Endothelial cell of umbilical vein (primary cell): ENCODE measurements at regions not wholly inside any gene's neighbourhood (a gene's known extent, or its start where the extent isn't known, plus 50 kb on each side); places are given as distances from the start of the nearest gene placed in this dataset.

Experiments
- BruUV-seq: library from RNA; stranded (reverse); fragments of 400-500 nt; replicated peaks from 2 replicates; lab custom pipeline; 2021; lab: Mats Ljungman, UMichigan
- CTCF ChIA-PET: fragments of 300-600, 350-600 bp; sonication (Branson Sonifier 250); formaldehyde crosslinking; loops from one replicate; lab custom pipeline; 2021; ENCODE audit warnings: antibody characterized with exemption, inconsistent platforms; lab: Charles Lee
- POLR2A ChIA-PET: fragments of 300-600, 350-600 bp; sonication (Branson Sonifier 250); formaldehyde crosslinking; loops from one replicate; lab custom pipeline; 2021; ENCODE audit warnings: antibody characterized with exemption, inconsistent platforms; lab: Charles Lee
- DNase-seq: peaks from one replicate; pipeline ENCODE4 v3.0.0-alpha.2; 2011; ENCODE audit warnings: low read depth, low spot score
- FAIRE-seq: peaks from 2 replicates; lab custom pipeline; 2011; peaks lifted over from hg19 to GRCh38; lab: Jason Lieb, UNC
- H2AFZ ChIP-seq: 2 replicates; pipeline ENCODE4 v1.6.0; 2012; ENCODE audit warnings: low read depth, low read length, control low read depth, inconsistent platforms
- H3K27ac ChIP-seq: 2 replicates; pipeline ENCODE4 v1.5.1; 2011; ENCODE audit warnings: low read depth, mild to moderate bottlenecking, control low read depth, low read length, moderate library complexity; ENCODE audit not compliant: insufficient read depth
- H3K27me3 ChIP-seq, 2 experiments: 2 replicates each; pipeline versions ENCODE4 v1.6.0 to v1.6.1; 2011; ENCODE audit warnings: low read length in 2 of 2, mixed read lengths in 1 of 2; ENCODE audit not compliant: control insufficient read depth in 2 of 2, insufficient read depth in 2 of 2
- H3K36me3 ChIP-seq, 2 experiments: 2 replicates in 1 of 2; 3 replicates in 1 of 2; pipeline ENCODE4 v1.5.1; 2011; ENCODE audit warnings: low read length in 2 of 2, mild to moderate bottlenecking in 1 of 2, moderate library complexity in 1 of 2; ENCODE audit not compliant: control insufficient read depth in 2 of 2, insufficient read depth in 2 of 2; ENCODE audit errors: extremely low read depth in 1 of 2
- H3K4me1 ChIP-seq: 3 replicates; pipeline ENCODE4 v1.5.1; 2011; ENCODE audit warnings: mild to moderate bottlenecking, low read length; ENCODE audit not compliant: control insufficient read depth, insufficient read depth; ENCODE audit errors: extremely low read depth
- H3K4me2 ChIP-seq: 2 replicates; pipeline ENCODE4 v1.6.1; 2011; ENCODE audit warnings: low read length, control low read depth, mixed read lengths; ENCODE audit not compliant: insufficient read depth
- H3K4me3 ChIP-seq, 3 experiments: fragments of 200-600 bp in 1 of 3; sonication (generic), shearing (Covaris generic) in 1 of 3; replicated peaks in 1 of 3; 2 replicates each; pipeline ENCODE4 v1.5.1; 2011 to 2016; ENCODE audit warnings: control low read depth in 3 of 3, low read length in 3 of 3, mild to moderate bottlenecking in 2 of 3, inconsistent platforms in 1 of 3, low read depth in 1 of 3, moderate library complexity in 1 of 3; ENCODE audit not compliant: insufficient read depth in 1 of 3
- H3K79me2 ChIP-seq: 2 replicates; pipeline ENCODE4 v1.6.0; 2012; ENCODE audit warnings: low read length, inconsistent platforms; ENCODE audit not compliant: control insufficient read depth, insufficient read depth
- H3K9ac ChIP-seq: replicated peaks from 2 replicates; pipeline ENCODE3; 2011; ENCODE audit warnings: low read length, control low read depth; ENCODE audit not compliant: insufficient read depth; ENCODE audit errors: extremely low read depth
- H3K9me1 ChIP-seq: replicated peaks from 3 replicates; pipeline ENCODE4 v1.6.0; 2011; ENCODE audit warnings: mild to moderate bottlenecking, low read length; ENCODE audit not compliant: control insufficient read depth, insufficient read depth; ENCODE audit errors: extremely low read depth
- H3K9me3 ChIP-seq: replicated peaks from 2 replicates; pipeline ENCODE4 v1.5.1; 2012; ENCODE audit warnings: low read length, inconsistent platforms; ENCODE audit not compliant: control insufficient read depth, insufficient read depth
- H4K20me1 ChIP-seq: replicated peaks from 2 replicates; pipeline ENCODE3; 2011; ENCODE audit warnings: mild to moderate bottlenecking, low read length; ENCODE audit not compliant: control insufficient read depth, insufficient read depth; ENCODE audit errors: extremely low read depth
- CTCF ChIP-seq, 2 donors: IDR thresholded peaks; 1 replicate in 1 of 2; 2 replicates in 1 of 2; pipeline ENCODE4 v1.5.1; 2011; ENCODE audit warnings: low read length in 2 of 2, mild to moderate bottlenecking in 2 of 2, moderate library complexity in 2 of 2, control low read depth in 1 of 2, inconsistent platforms in 1 of 2, low read depth in 1 of 2; ENCODE audit not compliant: insufficient read depth in 1 of 2; ENCODE audit errors: extremely low read depth in 1 of 2
- EZH2 ChIP-seq: IDR thresholded peaks from 2 replicates; pipeline ENCODE4 v1.6.1; 2012; ENCODE audit warnings: borderline replicate concordance, low read depth, mild to moderate bottlenecking, moderate library complexity, low read length, inconsistent platforms; ENCODE audit not compliant: severe bottlenecking
- FOS ChIP-seq: IDR thresholded peaks from 2 replicates; pipeline ENCODE4 v1.6.1; 2011; ENCODE audit warnings: mild to moderate bottlenecking, low read length, moderate library complexity, borderline replicate concordance; ENCODE audit not compliant: insufficient read depth
- GATA2 ChIP-seq: IDR thresholded peaks from 2 replicates; pipeline ENCODE4 v1.7.0; 2011; ENCODE audit warnings: low read depth, mild to moderate bottlenecking, moderate library complexity, mixed read lengths, low read length; ENCODE audit not compliant: insufficient read length, insufficient read depth
- JUN ChIP-seq: IDR thresholded peaks from 2 replicates; pipeline ENCODE4 v1.6.1; 2011; ENCODE audit warnings: borderline replicate concordance, low read depth; ENCODE audit not compliant: insufficient read length, insufficient read depth
- MAX ChIP-seq: IDR thresholded peaks from 2 replicates; pipeline ENCODE4 v1.6.1; 2011; ENCODE audit not compliant: insufficient read depth, insufficient read length
- MYC ChIP-seq: IDR thresholded peaks from one replicate; pipeline ENCODE4 v1.6.1; 2011; ENCODE audit warnings: mild to moderate bottlenecking, low read depth, low read length
- POLR2A ChIP-seq: IDR thresholded peaks from 2 replicates; pipeline ENCODE4 v1.6.1; 2012; ENCODE audit warnings: low read depth, mild to moderate bottlenecking, control low read depth, low read length
- POLR2AphosphoS5 ChIP-seq: IDR thresholded peaks from 2 replicates; pipeline ENCODE4 v1.6.1; 2012; ENCODE audit warnings: low read depth, mild to moderate bottlenecking, control low read depth, low read length, moderate library complexity; ENCODE audit not compliant: insufficient read depth
- dilution Hi-C: fragments of 300-500 bp; cut with MboI; formaldehyde crosslinking; loops from one replicate; pipeline ENCODE4 v1.15.0; 2019; ENCODE audit warnings: low sequenced_read_pairs; ENCODE audit not compliant: extremely low pct_ligation_motif_present
- intact Hi-C: fragments of 100-400 bp; cut with micrococcal nuclease; formaldehyde crosslinking; loops from one replicate; pipeline ENCODE4 v1.10.0; 2022

- ChIA-PET CTCF (no interaction called here), POLR2A (no interaction called here)
- FAIRE-seq (no peak), DNase-seq (no peak)
- Histone ChIP-seq H3K36me3 (no peaks in the 10 kb centered on the region), H3K4me3 (no peak overlapping the region), H3K4me2 (no peak overlapping the region), H3K9me3 (no peaks in the 10 kb centered on the region), H3K27me3 (peaks cover 0 to 2% of the 10 kb centered on the region in 2 experiments), H3K9ac (no peak overlapping the region), H2AFZ (no peak overlapping the region), H3K4me1 (no peaks in the 10 kb centered on the region), H4K20me1 (no peaks in the 10 kb centered on the region), H3K27ac (no peak overlapping the region), H3K9me1 (no peaks in the 10 kb centered on the region), H3K79me2 (no peaks in the 10 kb centered on the region)
- dilution Hi-C loops, result no loop called here
- TF ChIP-seq JUN (no peak), POLR2A (no peak), CTCF (IDR thresholded peaks at IDR 0.05; ENCODE audit: extremely low read depth in 1 of 2, insufficient read depth in 1 of 2, low read depth in 1 of 2, low read length in 2 of 2) (no peak), FOS (no peak), EZH2 (no peak), GATA2 (no peak), POLR2AphosphoS5 (no peak), MAX (no peak), MYC (no peak)
- intact Hi-C loops, result no loop called here
- BruUV-seq, result no TSS peak
Observed at GRCh38 chr10:64708884-64709681, 1187.9 kb downstream of the REEP3 start.
